ENCODE measurements at regions not wholly inside any gene's neighbourhood (a gene's known extent, or its start where the extent isn't known, plus 50 kb on each side); places are given as distances from the start of the nearest gene placed in this dataset.
A peak's percentile ranks its signal among the peaks of the same experiment; 100 is the strongest.

DNA sequence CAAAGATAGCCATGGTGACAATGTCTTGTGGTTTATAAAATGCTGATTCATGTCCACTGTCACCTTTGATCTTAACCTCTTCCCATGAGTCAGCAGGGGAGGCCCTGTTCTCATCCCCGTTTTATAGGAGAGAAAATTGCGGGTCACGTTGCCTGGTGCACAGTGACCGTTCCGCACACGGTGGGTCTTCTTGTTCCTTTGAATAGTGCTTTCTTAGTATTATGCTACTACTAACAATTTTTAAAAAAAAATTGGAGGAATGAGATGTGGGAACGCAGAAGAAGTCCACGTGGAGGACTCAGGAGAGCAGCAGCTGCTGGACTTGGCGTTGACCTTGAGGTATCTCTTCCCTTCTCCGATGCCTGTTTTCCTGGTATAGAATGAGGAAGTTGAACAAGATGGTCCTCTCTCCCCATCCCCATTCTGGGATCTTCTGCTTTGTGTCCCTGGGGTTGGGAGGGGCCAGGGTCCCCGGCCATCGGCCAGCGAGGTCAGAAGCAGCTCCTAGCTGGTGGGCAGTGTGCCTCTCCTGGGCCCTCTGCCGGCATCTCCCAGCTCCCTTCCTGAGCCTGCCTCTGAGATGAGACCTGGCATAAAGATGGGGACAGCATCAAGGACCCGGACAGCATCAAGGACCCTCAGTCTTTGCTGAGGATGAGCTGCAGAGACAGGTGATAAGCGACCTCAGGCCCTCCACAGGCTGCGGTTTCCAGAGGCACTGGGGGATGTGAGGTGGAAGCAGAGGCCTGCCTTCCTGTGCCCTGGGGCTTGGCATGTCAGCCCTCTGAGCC, 143.9 kb downstream of the C9orf50 start:
- DNase-seq (ENCODE audit: low read depth): peak; percentile 28

DNA sequence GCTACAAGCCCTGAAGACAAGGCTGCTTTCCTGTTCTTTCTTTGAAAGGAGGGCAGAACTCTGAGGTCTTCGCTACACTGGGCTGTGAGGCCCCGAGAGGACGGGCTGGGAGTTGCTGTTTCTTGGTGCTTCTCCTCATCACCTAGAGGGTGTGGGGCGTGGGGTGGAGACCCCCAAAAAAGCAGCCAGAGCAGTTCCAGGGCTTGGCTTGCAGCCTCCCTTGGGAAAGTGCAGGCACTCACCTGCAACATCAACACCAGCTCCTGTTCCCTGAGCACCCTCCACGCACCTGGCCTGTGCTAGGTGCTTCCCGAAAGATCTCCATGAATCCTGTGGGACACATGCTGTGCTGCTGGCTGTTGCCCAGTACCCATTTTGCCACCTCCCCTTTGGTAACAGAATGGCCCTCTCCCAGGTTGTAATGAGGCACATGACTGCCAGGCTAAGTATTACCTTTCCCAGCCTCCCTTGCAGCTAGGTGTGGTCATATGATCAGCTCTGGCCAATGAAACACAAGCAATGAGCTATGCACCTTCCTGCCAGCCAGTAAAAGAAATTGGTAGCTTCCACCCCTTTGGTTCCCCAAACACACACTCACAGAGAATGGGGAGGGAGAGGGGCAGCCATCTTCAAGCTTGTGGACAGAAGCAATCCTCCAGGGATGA, 146.0 kb downstream of the C9orf50 start:
- no peak for DNase-seq (ENCODE audit: low read depth)

DNA sequence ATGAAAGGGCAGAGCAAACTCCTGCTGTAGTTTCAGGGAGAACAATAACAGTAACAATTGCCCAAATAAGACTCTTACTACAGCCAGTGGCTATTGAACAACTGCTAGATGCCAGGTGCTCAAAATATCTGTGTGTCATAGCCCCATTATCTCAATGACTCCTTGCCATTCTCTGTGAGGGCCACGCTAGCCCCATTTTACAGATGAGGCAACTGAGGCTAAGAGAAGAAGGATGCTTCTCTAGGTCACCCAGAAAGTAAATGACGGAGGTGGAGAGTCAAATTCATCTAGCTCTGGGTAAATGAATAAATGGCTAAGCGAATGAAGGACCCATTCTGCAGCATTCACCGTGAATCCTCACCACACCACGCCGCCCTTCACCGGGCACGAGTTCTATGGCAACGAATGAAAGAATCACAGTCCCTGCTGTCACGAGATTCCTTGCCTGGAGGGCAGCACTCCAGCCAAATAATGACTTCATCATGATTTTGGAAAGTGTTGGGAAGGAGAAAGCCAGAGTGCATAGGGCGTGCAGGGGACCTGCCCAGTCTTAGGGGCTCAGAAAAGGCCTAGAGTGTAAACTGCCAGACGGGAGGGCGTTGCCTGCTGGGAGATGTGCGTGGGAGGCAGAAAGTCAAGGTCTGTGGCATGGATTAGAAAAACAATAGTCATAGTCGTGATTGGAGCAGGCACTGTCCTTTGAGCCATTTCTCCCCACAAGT, 147.2 kb downstream of the C9orf50 start:
- no peak for DNase-seq (ENCODE audit: low read depth)

DNA sequence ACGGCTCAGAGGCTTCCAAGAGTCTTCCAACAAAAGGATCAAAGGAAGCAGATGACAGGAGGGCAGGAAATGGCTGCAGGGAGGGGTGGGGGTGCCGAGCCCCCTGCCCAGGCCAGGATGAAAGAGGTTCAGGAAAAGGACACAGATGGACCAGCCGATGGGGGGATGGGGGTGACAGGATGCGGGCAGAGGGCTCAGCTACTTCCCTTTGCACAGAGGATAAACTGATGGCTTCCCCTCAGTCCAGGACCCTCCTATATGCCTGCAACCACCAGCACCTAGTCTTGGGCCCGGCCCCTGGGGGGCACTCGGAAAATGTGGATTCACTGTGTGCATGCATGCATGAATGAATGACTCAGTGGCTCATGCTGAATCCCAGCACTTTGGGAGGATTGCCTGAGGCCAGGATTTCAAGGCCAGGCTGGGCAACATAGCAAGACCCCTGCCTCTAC, 148.2 kb downstream of the C9orf50 start:
- DNase-seq (ENCODE audit: low read depth): no peak

DNA sequence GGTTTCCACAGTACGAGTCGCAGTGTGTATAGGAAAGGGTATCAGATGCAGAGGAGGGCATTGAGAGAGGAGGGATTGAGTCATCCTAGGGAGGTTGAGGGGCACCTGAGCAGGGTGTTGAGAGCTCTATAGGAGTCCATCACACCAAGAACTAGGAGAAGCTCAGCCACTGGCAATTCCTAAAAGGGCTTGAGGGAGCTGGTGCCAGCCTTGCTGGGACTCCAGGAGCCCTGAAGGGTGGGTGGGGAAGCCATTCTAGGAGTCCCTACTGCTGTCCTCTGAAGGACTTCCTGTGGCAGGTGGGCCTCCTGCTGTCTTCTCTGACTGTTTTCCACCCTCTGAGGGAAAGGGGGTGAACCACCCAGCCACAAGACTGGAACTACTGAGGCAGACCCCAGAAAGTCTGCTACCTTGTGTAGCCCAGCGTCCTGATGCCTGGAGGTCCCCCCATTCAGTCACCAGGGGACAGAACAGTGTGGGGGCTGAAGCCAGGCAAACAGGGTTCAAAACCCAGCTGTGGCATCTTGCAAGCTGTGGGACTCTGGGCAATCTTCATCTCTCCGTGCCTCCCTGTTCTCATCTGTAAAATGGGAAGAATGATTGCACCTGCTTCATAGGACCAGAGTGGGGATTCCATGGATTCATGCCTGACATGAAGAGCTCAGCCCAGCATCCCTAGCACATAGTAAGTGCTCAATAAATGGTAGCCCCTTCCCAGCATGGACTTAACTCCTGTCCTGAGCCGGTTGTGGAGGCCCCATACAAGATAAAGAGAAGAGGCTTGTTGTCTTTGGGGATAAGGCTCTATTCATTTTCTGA, 149.5 kb downstream of the C9orf50 start:
- DNase-seq (ENCODE audit: low read depth): no peak

DNA sequence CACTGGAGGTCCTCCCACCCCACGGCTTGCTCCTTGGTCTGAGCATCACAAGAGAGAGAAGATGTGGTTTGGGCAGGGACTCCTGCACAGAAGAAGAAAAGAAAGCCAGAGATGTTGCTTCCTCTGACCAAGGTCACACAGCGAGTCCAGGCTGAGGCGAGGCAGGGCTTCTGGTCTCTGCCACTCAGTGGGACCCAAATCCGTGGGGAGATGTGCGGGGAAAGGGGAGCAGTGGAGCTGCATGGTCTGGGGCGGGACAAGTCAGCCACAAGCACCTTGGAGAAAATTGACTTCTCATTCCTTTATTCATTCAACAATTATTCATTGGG, 150.9 kb downstream of the C9orf50 start:
- no peak for DNase-seq (ENCODE audit: low read depth)

DNA sequence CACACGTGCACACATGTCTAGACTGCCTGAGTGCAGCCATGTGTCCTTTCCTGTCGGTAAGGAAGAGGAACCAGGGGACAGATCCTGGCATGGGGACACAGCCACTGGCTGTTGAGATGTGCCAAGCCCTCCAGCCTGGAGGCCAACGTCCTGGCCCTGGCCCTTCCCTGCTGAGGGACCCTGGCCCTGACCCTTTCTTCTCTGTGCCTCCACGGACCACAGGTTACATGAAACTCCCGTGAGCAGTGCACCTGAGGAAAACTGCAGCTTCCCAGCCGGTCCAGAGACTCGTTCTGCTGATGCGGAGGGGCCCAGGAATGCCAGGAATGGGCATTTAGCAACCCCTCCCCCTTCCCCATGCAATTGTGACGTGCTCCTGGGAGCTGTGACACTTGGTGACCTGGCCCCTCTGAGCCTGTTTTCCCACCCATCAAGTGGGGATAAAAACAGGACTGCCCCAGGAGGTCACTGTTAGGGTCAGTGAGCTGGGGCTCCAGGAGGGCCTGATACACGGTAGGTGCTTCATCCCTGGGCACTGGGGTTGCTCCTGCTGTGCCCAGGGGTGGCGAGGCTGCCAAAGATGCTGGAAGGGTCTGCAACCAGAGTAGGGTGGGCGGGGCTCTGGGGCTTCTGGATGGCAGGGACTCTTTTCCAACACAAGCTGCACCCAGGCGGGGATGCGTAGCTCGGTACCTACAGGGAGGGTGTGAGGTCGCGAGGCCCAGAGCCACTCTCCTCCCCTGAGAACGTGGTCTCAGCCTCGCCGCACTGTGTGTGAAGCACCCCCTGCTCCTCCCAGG, 151.5 kb downstream of the C9orf50 start:
- DNase-seq (ENCODE audit: low read depth): no peak

DNA sequence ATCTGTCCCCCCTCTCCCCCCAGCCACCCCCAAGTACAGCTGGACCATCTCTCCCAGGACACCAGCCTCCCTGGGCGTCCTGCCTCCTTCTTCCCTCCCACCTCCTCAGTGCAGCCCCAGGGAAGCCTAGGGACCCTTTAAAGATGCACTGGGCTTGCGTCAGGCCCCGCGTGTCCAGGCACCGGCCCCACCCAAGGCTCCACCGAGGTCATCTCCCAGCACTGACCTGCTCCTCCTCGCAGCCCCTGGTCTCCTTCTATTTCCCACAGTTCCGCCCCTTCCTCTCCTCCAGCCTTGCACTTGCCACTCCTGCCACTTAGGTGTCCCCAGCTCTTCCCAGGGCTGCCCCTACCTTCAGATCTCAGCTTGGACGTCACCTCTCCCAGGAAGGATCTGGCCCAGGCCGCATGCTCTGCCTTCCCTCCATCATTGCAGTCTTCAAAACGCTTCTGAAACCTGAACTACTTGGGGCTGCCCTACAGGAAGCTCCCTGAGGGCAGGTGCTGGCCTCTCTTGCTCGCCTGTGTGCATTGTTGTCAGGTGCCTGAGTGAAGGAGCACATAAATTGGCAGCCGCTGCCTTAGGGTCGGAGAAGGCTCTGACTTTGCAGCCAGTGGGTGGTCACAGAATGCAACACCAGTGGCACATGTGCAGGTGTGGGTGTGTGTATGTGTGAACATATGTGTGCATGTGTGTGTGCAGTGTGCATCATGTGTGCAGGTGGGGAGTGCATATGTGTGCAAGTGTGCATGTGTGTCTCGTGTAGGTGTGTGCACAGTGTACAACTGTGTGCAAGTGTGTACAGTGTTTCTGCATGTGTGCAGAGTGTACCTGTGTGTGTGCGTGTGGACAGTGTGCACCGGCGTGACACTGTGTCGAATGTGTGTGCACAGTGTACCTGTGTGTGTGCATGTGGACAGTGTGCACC, 152.9 kb downstream of the C9orf50 start:
- DNase-seq (ENCODE audit: low read depth): no peak

DNA sequence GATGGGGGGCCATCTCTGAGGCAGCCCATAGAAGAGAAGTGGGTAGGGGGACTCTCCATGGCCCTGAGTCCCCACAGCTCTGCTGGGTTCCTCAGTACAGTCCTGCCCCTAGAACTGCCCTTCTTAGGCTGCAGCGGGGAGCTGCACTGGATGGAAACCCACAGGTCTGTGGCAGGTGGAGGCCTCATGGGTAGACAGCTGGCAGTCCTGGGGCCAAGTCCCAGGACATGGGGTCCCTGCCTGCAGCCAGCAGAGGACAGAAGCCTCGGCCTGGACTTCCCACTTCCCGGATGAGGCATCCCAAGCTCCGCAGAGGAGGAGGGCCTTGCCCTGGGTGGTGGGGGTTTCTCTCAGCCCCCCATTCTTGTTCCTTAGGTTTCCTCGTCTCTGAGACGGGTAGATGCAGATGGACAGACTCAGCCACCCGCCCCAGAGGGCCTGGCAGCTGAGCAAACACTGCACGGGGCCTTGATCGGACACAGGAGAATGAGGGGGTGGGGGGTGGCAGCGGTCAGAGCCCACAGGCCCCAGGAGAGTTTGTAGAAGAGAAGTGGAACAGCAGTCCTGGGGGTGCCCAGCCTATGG, 153.8 kb downstream of the C9orf50 start:
- peak; percentile 64 for DNase-seq (ENCODE audit: low read depth)

DNA sequence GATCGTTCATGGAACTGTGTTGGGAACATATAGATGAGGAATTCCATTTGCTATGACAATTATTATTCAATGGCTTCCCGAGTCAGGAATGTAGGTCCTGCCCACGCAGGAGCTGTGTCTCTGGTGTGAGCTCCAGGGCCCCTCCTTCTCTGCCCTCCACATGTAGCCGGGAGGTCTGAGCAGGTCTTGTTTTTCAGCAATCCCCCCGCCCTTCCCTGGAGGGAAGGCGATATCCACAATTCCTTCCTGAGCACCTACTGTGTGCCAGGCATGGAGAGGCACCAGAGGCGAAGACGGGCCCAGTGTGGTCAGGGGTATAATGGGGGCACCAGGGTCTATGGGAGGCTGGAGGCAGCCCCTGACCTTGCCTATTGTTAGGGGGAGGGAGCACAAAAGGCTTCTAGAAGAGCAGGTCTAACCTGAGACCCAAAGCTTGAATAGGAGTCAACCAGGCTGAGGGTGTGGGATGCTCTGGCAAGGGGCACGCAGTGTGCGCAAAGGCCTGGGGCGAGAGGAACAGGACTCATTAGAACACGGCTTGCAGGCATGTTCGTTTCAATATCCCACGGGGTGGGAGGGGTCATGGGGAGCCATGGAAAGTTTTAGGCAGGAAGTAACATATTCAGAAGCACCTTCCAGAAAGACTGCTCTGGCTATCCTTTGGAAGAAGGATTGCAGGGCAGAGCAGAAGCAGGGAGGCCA, 154.9 kb downstream of the C9orf50 start:
- DNase-seq (ENCODE audit: low read depth): no peak

DNA sequence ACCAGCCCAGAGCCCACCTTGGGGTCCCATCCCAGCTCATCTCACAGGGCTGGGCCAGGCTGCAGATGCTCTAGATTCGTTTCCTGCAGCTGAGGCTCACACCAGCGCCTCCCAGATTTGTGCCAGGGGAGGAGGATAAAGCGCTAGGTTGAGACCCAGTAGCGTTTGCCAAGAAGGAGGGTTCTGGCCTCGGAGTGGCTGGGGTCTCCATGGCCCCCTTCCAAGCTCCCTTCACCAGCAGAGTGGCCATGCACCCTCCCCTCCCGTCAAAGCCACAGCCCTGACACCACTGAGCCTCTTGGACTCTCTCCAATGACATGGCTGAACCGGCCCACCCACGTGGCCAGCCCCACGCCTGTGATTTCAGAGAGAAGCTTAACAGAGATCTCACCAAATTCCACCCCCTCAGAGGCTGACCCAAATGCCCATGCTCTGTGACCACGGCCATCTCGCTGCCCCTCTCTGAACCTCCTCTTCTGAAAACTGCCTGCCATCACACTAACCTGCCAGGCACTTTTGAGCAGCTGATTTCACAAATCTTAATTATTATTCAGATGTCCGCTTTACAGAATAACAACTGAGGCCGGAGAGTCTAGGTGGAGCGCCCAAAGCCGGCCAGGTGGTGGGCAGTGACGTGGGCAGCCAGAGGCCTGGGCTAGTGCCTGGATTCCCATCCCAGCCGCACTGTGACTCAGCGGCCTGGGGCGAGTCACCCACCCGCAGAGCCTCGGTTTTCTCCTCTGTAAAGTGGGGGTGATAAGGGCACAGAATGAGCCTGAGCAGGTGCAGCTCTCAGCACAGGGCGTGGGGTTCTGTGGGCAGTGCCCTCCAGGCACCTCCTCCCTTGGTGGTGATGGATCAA, 155.7 kb downstream of the C9orf50 start:
- DNase-seq (ENCODE audit: low read depth): peak; percentile 52

DNA sequence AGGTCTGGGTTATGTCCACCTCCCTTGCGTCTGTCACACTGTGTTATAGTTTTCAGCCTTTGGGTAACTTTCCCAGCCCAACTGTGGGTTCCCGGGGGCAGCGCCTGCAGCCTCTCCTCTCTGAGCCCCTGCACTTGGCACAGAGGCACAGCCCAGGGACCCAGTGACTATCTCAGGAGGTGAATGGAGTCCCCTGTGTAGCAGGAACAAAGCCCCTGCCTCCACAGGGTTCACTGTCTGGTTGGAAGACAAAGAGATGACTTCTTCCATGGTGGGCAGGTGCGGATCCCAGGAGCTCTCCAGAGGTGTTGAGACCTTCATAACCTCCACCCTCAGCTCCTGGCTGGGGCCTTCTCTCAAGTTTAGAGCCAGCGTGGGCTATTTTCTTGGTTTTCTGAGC, 156.9 kb downstream of the C9orf50 start:
- no peak for DNase-seq (ENCODE audit: low read depth)

DNA sequence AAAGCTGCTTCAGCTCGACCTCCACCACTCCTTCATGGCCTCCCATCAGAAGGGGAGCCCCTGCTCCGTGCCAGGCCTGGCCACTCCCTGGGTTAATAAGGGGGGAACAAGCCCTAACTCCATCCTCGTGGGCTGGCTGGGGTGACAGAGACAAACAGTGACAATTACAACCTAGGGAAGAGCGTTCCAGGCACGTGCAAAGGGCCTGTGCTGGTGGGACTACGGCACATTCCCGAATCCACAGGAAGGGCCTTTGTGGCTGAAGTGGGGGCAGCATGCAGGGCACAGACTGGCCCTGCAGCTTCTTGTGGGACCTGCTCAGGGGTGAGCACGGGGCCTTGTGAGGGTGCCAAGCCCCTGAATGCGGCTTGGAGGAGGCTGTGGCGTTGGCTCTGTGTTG, 157.4 kb downstream of the C9orf50 start:
- no peak for DNase-seq (ENCODE audit: low read depth)

DNA sequence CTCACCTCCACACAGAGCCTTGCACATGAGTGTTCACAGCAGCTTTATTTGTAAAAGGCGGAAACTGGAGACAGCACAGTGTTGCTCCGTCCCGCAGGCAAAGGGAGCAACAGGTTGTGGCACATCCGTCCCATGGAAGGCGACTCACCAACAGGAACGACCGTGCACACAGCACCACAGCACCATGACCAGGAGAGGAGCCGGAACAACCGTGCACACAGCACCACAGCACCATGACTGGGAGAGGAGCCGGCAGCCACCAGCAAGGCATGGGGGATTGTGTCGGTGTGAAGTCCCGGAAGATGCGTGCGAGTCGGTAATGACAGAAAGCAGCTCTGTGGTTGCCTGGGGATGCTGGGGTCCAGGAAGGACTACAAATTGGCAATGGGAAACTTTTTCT, 158.5 kb downstream of the C9orf50 start:
- DNase-seq (ENCODE audit: low read depth): no peak

DNA sequence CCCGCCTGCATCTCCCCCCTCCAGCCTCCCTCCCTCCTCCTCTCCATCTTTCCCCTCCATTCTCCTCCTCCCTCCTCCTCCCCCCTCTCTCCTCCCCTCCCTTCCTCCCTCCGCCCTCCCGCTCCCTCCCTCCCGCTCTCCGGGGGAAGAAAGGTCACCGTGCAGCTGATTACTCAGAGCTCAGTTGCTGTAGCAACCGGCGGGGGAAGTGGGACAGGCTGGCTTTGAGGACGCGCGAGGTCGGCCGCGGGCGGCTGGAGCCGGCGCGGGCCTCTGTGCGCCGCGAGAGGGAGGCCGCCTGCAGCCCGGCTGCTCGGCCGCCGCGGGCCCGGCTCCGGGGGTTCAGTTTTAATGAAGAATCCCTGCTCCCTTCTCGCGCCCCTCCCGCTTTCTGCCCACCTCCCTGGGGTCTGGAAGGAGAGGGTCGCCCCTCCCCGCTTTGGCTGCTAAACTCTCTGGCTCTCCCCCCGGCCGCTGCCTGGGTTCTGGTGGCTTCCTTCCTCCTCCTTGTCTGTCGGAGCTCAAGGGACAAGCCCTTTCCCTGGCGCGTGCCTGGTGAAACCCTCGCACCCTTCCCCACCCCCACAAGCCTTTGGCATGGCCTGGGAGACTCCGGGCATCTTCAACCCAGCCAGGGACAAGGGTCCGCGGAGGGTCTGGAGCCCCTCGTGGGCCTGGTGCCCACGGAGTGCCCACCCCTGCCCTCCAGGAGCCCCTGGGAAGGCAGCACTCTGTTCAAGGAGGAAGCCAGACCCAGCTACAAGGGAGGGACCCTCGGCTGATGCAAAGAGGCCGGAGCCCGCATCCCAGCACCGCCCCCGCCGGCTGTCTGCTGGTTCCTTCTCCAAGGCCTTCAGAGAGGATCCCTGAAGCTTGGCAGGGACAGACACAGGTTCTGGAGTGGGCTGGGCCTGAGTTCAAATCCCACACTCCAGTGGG, 160.3 kb downstream of the C9orf50 start:
- DNase-seq (ENCODE audit: low read depth): peak; percentile 98

DNA sequence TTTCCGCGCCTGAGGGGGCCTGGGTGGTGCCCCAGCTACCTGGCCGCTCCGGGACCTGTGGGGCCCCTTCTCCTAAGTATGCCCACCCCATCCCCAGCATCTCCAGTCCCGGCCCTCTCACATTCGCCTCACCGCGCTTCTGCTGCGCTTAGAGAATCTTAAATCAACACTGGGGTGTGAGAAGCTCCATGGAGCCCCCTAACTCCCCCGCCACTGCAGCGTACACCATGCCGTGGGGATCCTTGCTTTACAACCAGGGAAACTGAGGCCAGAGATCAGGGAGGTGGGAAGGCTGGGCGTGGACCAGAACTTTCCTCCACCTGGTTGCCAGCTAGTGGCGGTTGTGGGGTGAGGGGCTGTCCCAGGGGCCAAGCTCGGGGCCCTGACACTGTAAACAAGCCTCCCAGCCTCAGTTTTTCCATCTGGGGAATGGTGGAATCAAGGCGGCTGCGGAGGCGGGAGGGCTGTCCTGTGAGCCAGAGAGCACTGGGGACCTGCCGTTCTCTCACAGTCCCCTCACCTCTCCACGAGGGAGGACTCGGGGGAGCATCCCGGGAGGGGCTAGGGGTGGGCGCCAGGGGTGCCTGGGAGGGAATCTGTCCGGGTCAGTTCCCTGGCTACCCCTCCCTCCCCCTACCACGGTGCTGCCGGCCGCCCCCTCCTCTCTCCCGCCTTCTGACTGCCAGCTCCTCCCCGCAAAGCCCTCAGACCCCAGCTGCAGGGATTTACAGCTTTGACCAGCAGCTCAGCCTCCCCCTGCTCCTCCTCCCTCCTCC, 161.2 kb downstream of the C9orf50 start:
- DNase-seq (ENCODE audit: low read depth): no peak

Measured in myocyte (in vitro differentiated cells).